HepG2 (cell line): ENCODE measurements at regions not wholly inside any gene's neighbourhood (a gene's known extent, or its start where the extent isn't known, plus 50 kb on each side); places are given as distances from the start of the nearest gene placed in this dataset.

Source experiments
- ATAC-seq: fragments of 200-7000 bp; cut with Tn5 transposase; 3 replicates; pipeline ENCODE4 v1.9.1; 2020; ENCODE audit warnings: mild to moderate bottlenecking, moderate library complexity
- BruUV-seq: library from RNA; stranded (reverse); fragments of 400-500 nt; replicated peaks from 2 replicates; lab custom pipeline; 2021; lab: Mats Ljungman, UMichigan
- CTCF ChIA-PET: fragments of 300-600 bp; formaldehyde crosslinking; extraction: SDS; loops from one replicate; lab custom pipeline; 2021; ENCODE audit warnings: low total read pairs, inconsistent platforms, low intra/inter-chr PET ratio; lab: Yijun Ruan, JAX
- POLR2A ChIA-PET: fragments of 350-600 bp; sonication (Branson Sonifier 250); formaldehyde crosslinking; loops from one replicate; lab custom pipeline; 2020; ENCODE audit warnings: antibody characterized with exemption, inconsistent platforms; lab: Yijun Ruan, JAX
- DNase-seq: peaks from one replicate; pipeline ENCODE4 v3.0.0-alpha.2; 2015; ENCODE audit warnings: low spot score
- FAIRE-seq: peaks from 3 replicates; lab custom pipeline; 2011; peaks lifted over from hg19 to GRCh38; lab: Jason Lieb, UNC
- H2AFZ ChIP-seq: one replicate; pipeline ENCODE4 v1.6.1; 2011; ENCODE audit warnings: low read length, inconsistent platforms
- H3K27ac ChIP-seq: fragments of 300-600 bp; 3 replicates; pipeline ENCODE4 v1.8.0; 2011; ENCODE audit warnings: mixed run types, mild to moderate bottlenecking, mixed read lengths, low read length, inconsistent platforms; ENCODE audit not compliant: insufficient read depth; ENCODE audit errors: extremely low read length
- H3K27me3 ChIP-seq, 2 experiments: fragments of 200-600 bp in 1 of 2; 2 replicates in 1 of 2; 3 replicates in 1 of 2; pipeline versions ENCODE4 v1.6.0 to v1.8.0; 2011; ENCODE audit warnings: low read length in 2 of 2, mild to moderate bottlenecking in 2 of 2, moderate library complexity in 2 of 2, inconsistent platforms in 1 of 2; ENCODE audit not compliant: insufficient read depth in 2 of 2, control insufficient read depth in 1 of 2
- H3K36me3 ChIP-seq, 2 experiments: fragments of 200-600 bp in 1 of 2; replicated peaks in 1 of 2; 2 replicates in 1 of 2; 3 replicates in 1 of 2; pipeline versions ENCODE4 v1.5.1 to v1.8.0; 2011; ENCODE audit warnings: low read length in 2 of 2, inconsistent platforms in 1 of 2; ENCODE audit not compliant: insufficient read depth in 2 of 2, control insufficient read depth in 1 of 2
- H3K4me1 ChIP-seq: 2 replicates; pipeline ENCODE4 v1.5.1; 2012; ENCODE audit warnings: low read length, inconsistent platforms; ENCODE audit not compliant: insufficient read depth
- H3K4me2 ChIP-seq: 2 replicates; pipeline ENCODE4 v1.6.0; 2011; ENCODE audit warnings: low read depth, low read length, inconsistent platforms
- H3K4me3 ChIP-seq, 3 experiments: fragments of 200-600 bp in 1 of 3; sonication (generic), shearing (Covaris generic) in 1 of 3; replicated peaks in 1 of 3; 2 replicates each; pipeline ENCODE4 v1.5.1; 2011 to 2016; ENCODE audit warnings: low read length in 3 of 3, inconsistent platforms in 2 of 3, low read depth in 2 of 3, mild to moderate bottlenecking in 2 of 3, control low read depth in 1 of 3, mixed read lengths in 1 of 3; ENCODE audit not compliant: insufficient read depth in 1 of 3
- H3K79me2 ChIP-seq: one replicate; pipeline ENCODE4 v1.6.1; 2011; ENCODE audit warnings: low read length, inconsistent platforms; ENCODE audit not compliant: insufficient read depth
- H3K9ac ChIP-seq: 2 replicates; pipeline ENCODE4 v1.6.0; 2011; ENCODE audit warnings: mild to moderate bottlenecking, low read depth, low read length, inconsistent platforms; ENCODE audit not compliant: insufficient read depth
- H3K9me3 ChIP-seq: 2 replicates; pipeline ENCODE4 v1.5.1; 2012; ENCODE audit warnings: mild to moderate bottlenecking, low read length
- H4K20me1 ChIP-seq: 2 replicates; pipeline ENCODE4 v1.6.0; 2011; ENCODE audit warnings: inconsistent platforms, mild to moderate bottlenecking, low read length, moderate library complexity; ENCODE audit not compliant: insufficient read depth
- CSRNP1 ChIP-seq: sonication (generic); formaldehyde crosslinking; IDR thresholded peaks from 2 replicates; pipeline ENCODE4 v1.8.1; 2023; ENCODE audit warnings: mild to moderate bottlenecking, missing genetic modification reagents
- EZH2 ChIP-seq: conservative IDR thresholded peaks from 2 replicates; pipeline ENCODE4 v1.6.1; 2012; ENCODE audit warnings: mild to moderate bottlenecking, low read depth, low read length, moderate library complexity
- FOXJ3 ChIP-seq: sonication (generic); formaldehyde crosslinking; IDR thresholded peaks from 2 replicates; pipeline ENCODE4 v1.4.0; 2020; ENCODE audit warnings: missing genetic modification reagents, mild to moderate bottlenecking, borderline replicate concordance
- GATA4 ChIP-seq: sonication (generic); IDR thresholded peaks from 2 replicates; pipeline ENCODE4 v1.6.1; 2016; ENCODE audit warnings: antibody characterized with exemption, low read depth, borderline replicate concordance
- HMGA1 ChIP-seq: sonication (generic); formaldehyde crosslinking; conservative IDR thresholded peaks from 2 replicates; pipeline ENCODE4 v1.4.0; 2020; ENCODE audit warnings: missing genetic modification reagents
- MAFF ChIP-seq: IDR thresholded peaks from 2 replicates; pipeline ENCODE4 v1.6.1; 2011; ENCODE audit warnings: low read depth, low read length, improper control_type of control experiment
- MTERF4 ChIP-seq: sonication (generic); formaldehyde crosslinking; IDR thresholded peaks from 2 replicates; pipeline ENCODE4 v1.8.0; 2023; ENCODE audit warnings: mild to moderate bottlenecking, missing genetic modification reagents
- PPARG ChIP-seq: conservative IDR thresholded peaks from 2 replicates; pipeline ENCODE4 v1.6.1; 2016; ENCODE audit warnings: missing biosample characterization, missing genetic modification reagents
- SMAD1 ChIP-seq: sonication (generic); formaldehyde crosslinking; IDR thresholded peaks from 2 replicates; pipeline ENCODE4 v1.4.0; 2020; ENCODE audit warnings: missing genetic modification reagents, low read depth, mild to moderate bottlenecking, borderline replicate concordance
- TBP ChIP-seq: sonication (generic); formaldehyde crosslinking; IDR thresholded peaks from 2 replicates; pipeline ENCODE4 v1.5.0; 2020; ENCODE audit warnings: missing genetic modification reagents
- ZNF180 ChIP-seq: sonication (generic); formaldehyde crosslinking; IDR thresholded peaks from 2 replicates; pipeline ENCODE4 v1.4.0; 2020; ENCODE audit warnings: low read depth, missing genetic modification reagents, borderline replicate concordance
- ZNF232 ChIP-seq: sonication (generic); formaldehyde crosslinking; IDR thresholded peaks from 2 replicates; pipeline ENCODE4 v1.4.0; 2020; ENCODE audit warnings: missing genetic modification reagents, borderline replicate concordance
- ZNF33A ChIP-seq: sonication (generic); formaldehyde crosslinking; IDR thresholded peaks from 2 replicates; pipeline ENCODE4 v1.5.1; 2020; ENCODE audit warnings: missing genetic modification reagents, mild to moderate bottlenecking, moderate library complexity, borderline replicate concordance
- ZNF7 ChIP-seq: IDR thresholded peaks from 2 replicates; pipeline ENCODE4 v1.6.1; 2016; ENCODE audit warnings: missing biosample characterization, missing genetic modification reagents
- in situ Hi-C: cut with HindIII; loops from 2 replicates; pipeline ENCODE4 v1.10.0; 2017; ENCODE audit warnings: low pct_unique_long_range_greater_than_20kb; ENCODE audit not compliant: extremely low pct_ligation_motif_present
- intact Hi-C: fragments of 100-400 bp; cut with micrococcal nuclease; formaldehyde crosslinking; loops from one replicate; pipeline ENCODE4 v1.10.0; 2022; ENCODE audit not compliant: unreplicated experiment

GRCh38 chrX:34562006-34562405, 95.1 kb downstream of the TMEM47 start:
- Histone ChIP-seq H3K4me1 (no peaks in the 10 kb centered on the region), H3K36me3 (no peaks in the 10 kb centered on the region), H3K79me2 (no peaks in the 10 kb centered on the region), H2AFZ (no peak overlapping the region), H3K4me3 (no peak overlapping the region), H3K4me2 (no peak overlapping the region), H3K27ac (no peak overlapping the region), H3K27me3 (no peaks in the 10 kb centered on the region), H3K9ac (no peak overlapping the region), H4K20me1 (no peaks in the 10 kb centered on the region), H3K9me3 (peaks cover 8% of the 10 kb centered on the region)
- DNase-seq (no peak), ATAC-seq (no peak), FAIRE-seq (no peak)
- TF ChIP-seq ZNF33A (CRISPR knock-in tag): no peak
- TF ChIP-seq FOXJ3: no peak
- TF ChIP-seq TBP (CRISPR knock-in tag): no peak
- no peak for TF ChIP-seq EZH2
- no peak for TF ChIP-seq MAFF
- TF ChIP-seq ZNF232 (CRISPR knock-in tag): no peak
- TF ChIP-seq MTERF4 (CRISPR knock-in tag): no peak
- TF ChIP-seq PPARG (CRISPR knock-in tag): no peak
- no peak for TF ChIP-seq GATA4
- TF ChIP-seq CSRNP1 (CRISPR knock-in tag): no peak
- no peak for TF ChIP-seq ZNF180 (CRISPR knock-in tag)
- no peak for TF ChIP-seq SMAD1 (CRISPR knock-in tag)
- no peak for TF ChIP-seq ZNF7 (CRISPR knock-in tag)
- no peak for TF ChIP-seq HMGA1 (CRISPR knock-in tag)
- CTCF ChIA-PET: no interaction called here
- intact Hi-C loops: no loop called here
- BruUV-seq: no TSS peak
- in situ Hi-C loops: no loop called here
- POLR2A ChIA-PET: no interaction called here
